ENCODE measurements at regions not wholly inside any gene's neighbourhood (a gene's known extent, or its start where the extent isn't known, plus 50 kb on each side); places are given as distances from the start of the nearest gene placed in this dataset.

- Histone ChIP-seq H3K9me1 (replicated peaks; ENCODE audit: control insufficient read depth, extremely low read depth, insufficient read depth, low read length) (no peaks in the 10 kb centered on the region), H2AFZ (ENCODE audit: low read depth, low read length) (no peak overlapping the region), H3K9ac (replicated peaks; ENCODE audit: extremely low read depth, insufficient read depth, low read length) (no peak overlapping the region), H3K79me2 (ENCODE audit: control insufficient read depth, insufficient read depth, low read length) (no peaks in the 10 kb centered on the region), H3K4me1 (ENCODE audit: control insufficient read depth, extremely low read depth, insufficient read depth, low read length) (no peaks in the 10 kb centered on the region), H3K9me3 (replicated peaks; ENCODE audit: control insufficient read depth, insufficient read depth, low read length) (no peaks in the 10 kb centered on the region), H3K4me3 (replicated peaks in 1 of 3; ENCODE audit: insufficient read depth in 1 of 3, low read depth in 1 of 3, low read length in 3 of 3) (no peak overlapping the region), H3K27ac (ENCODE audit: insufficient read depth, low read depth, low read length) (no peak overlapping the region), H3K4me2 (ENCODE audit: insufficient read depth, low read length) (no peak overlapping the region), H4K20me1 (replicated peaks; ENCODE audit: control insufficient read depth, extremely low read depth, insufficient read depth, low read length) (no peaks in the 10 kb centered on the region), H3K36me3 (ENCODE audit: control insufficient read depth in 2 of 2, extremely low read depth in 1 of 2, insufficient read depth in 2 of 2, low read length in 2 of 2) (no peaks in the 10 kb centered on the region), H3K27me3 (ENCODE audit: control insufficient read depth in 2 of 2, insufficient read depth in 2 of 2, low read length in 2 of 2) (peaks cover 4 to 6% of the 10 kb centered on the region in 2 experiments)
- no TSS peak for BruUV-seq (replicated peaks)
- CTCF ChIA-PET, result no interaction called here
- POLR2A ChIA-PET, result no interaction called here
- intact Hi-C loops (cut with micrococcal nuclease) (no loop called here), dilution Hi-C loops (cut with MboI; ENCODE audit: extremely low pct_ligation_motif_present, low sequenced_read_pairs) (no loop called here)
- TF ChIP-seq EZH2 (IDR thresholded peaks at IDR 0.05; ENCODE audit: borderline replicate concordance, low read depth, low read length, severe bottlenecking) (no peak), MYC (IDR thresholded peaks at IDR 0.05; ENCODE audit: low read depth, low read length) (no peak), FOS (IDR thresholded peaks at IDR 0.05; ENCODE audit: borderline replicate concordance, insufficient read depth, low read length) (no peak), POLR2AphosphoS5 (IDR thresholded peaks at IDR 0.05; ENCODE audit: insufficient read depth, low read depth, low read length) (no peak), MAX (IDR thresholded peaks at IDR 0.05; ENCODE audit: insufficient read depth, insufficient read length) (no peak), CTCF (IDR thresholded peaks at IDR 0.05; ENCODE audit: extremely low read depth in 1 of 2, insufficient read depth in 1 of 2, low read depth in 1 of 2, low read length in 2 of 2) (no peak), JUN (IDR thresholded peaks at IDR 0.05; ENCODE audit: borderline replicate concordance, insufficient read depth, insufficient read length, low read depth) (no peak), GATA2 (IDR thresholded peaks at IDR 0.05; ENCODE audit: insufficient read depth, insufficient read length, low read depth, low read length) (no peak), POLR2A (IDR thresholded peaks at IDR 0.05; ENCODE audit: low read depth, low read length) (no peak)
- no peak for FAIRE-seq
- no peak for DNase-seq (ENCODE audit: low read depth, low spot score)
Measured at GRCh38 chr13:31456056-31456455, 256.3 kb downstream of the B3GLCT start.

All from endothelial cell of umbilical vein (primary cell).